H1 (cell line): ENCODE measurements at regions not wholly inside any gene's neighbourhood (a gene's known extent, or its start where the extent isn't known, plus 50 kb on each side); places are given as distances from the start of the nearest gene placed in this dataset.

Source experiments
- CTCF ChIA-PET: fragments of 300-600 bp; sonication (Branson Sonifier 250); formaldehyde crosslinking; loops from one replicate; lab custom pipeline; 2021; ENCODE audit not compliant: partially characterized antibody; lab: Charles Lee
- POLR2A ChIA-PET: fragments of 300-600 bp; sonication (Branson Sonifier 250); formaldehyde crosslinking; loops from one replicate; lab custom pipeline; 2021; ENCODE audit warnings: inconsistent platforms; ENCODE audit not compliant: partially characterized antibody; lab: Charles Lee
- DNase-seq, 2 experiments: peaks; one replicate each; pipeline versions ENCODE4 v3.0.0 to v3.0.0-alpha.2; 2010 to 2022; ENCODE audit warnings: low spot score in 2 of 2, low read depth in 1 of 2, mixed read lengths in 1 of 2
- FAIRE-seq: peaks from 2 replicates; lab custom pipeline; 2011; peaks lifted over from hg19 to GRCh38; lab: Jason Lieb, UNC
- H2AFZ ChIP-seq: 2 replicates; pipeline ENCODE4 v1.8.1; 2012; ENCODE audit warnings: low read length, inconsistent platforms
- H2AK5ac ChIP-seq: 2 replicates; pipeline ENCODE4 v1.6.1; 2013; ENCODE audit warnings: low read depth, low read length
- H2BK120ac ChIP-seq: replicated peaks from 2 replicates; pipeline ENCODE3; 2013; ENCODE audit warnings: low read depth, low read length, inconsistent platforms
- H2BK12ac ChIP-seq: 2 replicates; pipeline ENCODE4 v1.6.1; 2013; ENCODE audit warnings: low read depth, low read length
- H2BK15ac ChIP-seq: 2 replicates; pipeline ENCODE4 v1.6.1; 2013; ENCODE audit warnings: low read length
- H2BK20ac ChIP-seq: 2 replicates; pipeline ENCODE4 v1.6.1; 2013; ENCODE audit warnings: low read length
- H2BK5ac ChIP-seq: 2 replicates; pipeline ENCODE4 v1.6.1; 2013; ENCODE audit warnings: low read depth, low read length
- H3K14ac ChIP-seq: 2 replicates; pipeline ENCODE4 v1.6.1; 2013; ENCODE audit warnings: inconsistent platforms; ENCODE audit not compliant: insufficient read length
- H3K18ac ChIP-seq: 2 replicates; pipeline ENCODE4 v1.6.1; 2013; ENCODE audit warnings: low read length; ENCODE audit errors: extremely low read depth
- H3K23ac ChIP-seq: 2 replicates; pipeline ENCODE4 v1.6.1; 2013; ENCODE audit warnings: inconsistent platforms; ENCODE audit not compliant: insufficient read length
- H3K23me2 ChIP-seq: 2 replicates; pipeline ENCODE4 v1.6.1; 2013; ENCODE audit warnings: low read depth, low read length
- H3K27ac ChIP-seq: 2 replicates; pipeline ENCODE4 v1.6.1; 2011; ENCODE audit warnings: low read depth, low read length, inconsistent platforms
- H3K27me3 ChIP-seq, 4 experiments: replicated peaks in 1 of 4; 1 replicate in 1 of 4; 2 replicates in 3 of 4; pipeline versions ENCODE4 v1.6.1 to v1.8.1; 2011 to 2013; ENCODE audit warnings: low read length in 3 of 4, mild to moderate bottlenecking in 3 of 4, inconsistent platforms in 2 of 4, mixed read lengths in 2 of 4, moderate library complexity in 1 of 4; ENCODE audit not compliant: control insufficient read depth in 3 of 4, insufficient read depth in 3 of 4; ENCODE audit errors: extremely low read depth in 1 of 4
- H3K36me3 ChIP-seq, 4 experiments: 2 replicates each; pipeline versions ENCODE4 v1.6.1 to v1.8.1; 2011 to 2013; ENCODE audit warnings: mild to moderate bottlenecking in 4 of 4, low read length in 3 of 4, moderate library complexity in 2 of 4, control low read depth in 1 of 4, inconsistent platforms in 1 of 4; ENCODE audit not compliant: insufficient read depth in 4 of 4, control insufficient read depth in 2 of 4
- H3K4ac ChIP-seq: replicated peaks from 2 replicates; pipeline ENCODE3; 2013; ENCODE audit warnings: low read length, low read depth, mixed read lengths, inconsistent platforms; ENCODE audit not compliant: insufficient read length
- H3K4me1 ChIP-seq, 4 experiments: replicated peaks in 1 of 4; 1 replicate in 1 of 4; 2 replicates in 3 of 4; pipeline versions ENCODE4 v1.6.1 to v1.8.1; 2011 to 2013; ENCODE audit warnings: low read length in 3 of 4, inconsistent platforms in 2 of 4, mixed read lengths in 1 of 4; ENCODE audit not compliant: insufficient read depth in 4 of 4, control insufficient read depth in 3 of 4
- H3K4me2 ChIP-seq, 2 experiments: 2 replicates each; pipeline versions ENCODE4 v1.6.1 to v1.8.1; 2011 to 2013; ENCODE audit warnings: low read depth in 2 of 2, low read length in 2 of 2, control low read depth in 1 of 2, inconsistent platforms in 1 of 2, mild to moderate bottlenecking in 1 of 2; ENCODE audit not compliant: insufficient read depth in 1 of 2
- H3K4me3 ChIP-seq, 4 experiments: fragments of 200-600, 300-600 bp in 1 of 4; sonication (generic), shearing (Covaris generic), sonication (Bioruptor Twin) in 1 of 4; 2 replicates each; pipeline versions ENCODE4 v1.5.1 to v1.8.1; 2011 to 2016; ENCODE audit warnings: low read length in 4 of 4, low read depth in 3 of 4, control low read depth in 2 of 4, inconsistent platforms in 2 of 4, mild to moderate bottlenecking in 2 of 4, mixed read lengths in 1 of 4, moderate library complexity in 1 of 4; ENCODE audit not compliant: insufficient read depth in 2 of 4; ENCODE audit errors: extremely low read depth in 1 of 4
- H3K56ac ChIP-seq: replicated peaks from 2 replicates; pipeline ENCODE3; 2013; ENCODE audit warnings: low read depth, mild to moderate bottlenecking, mixed read lengths, low read length, inconsistent platforms; ENCODE audit not compliant: insufficient read length
- H3K79me1 ChIP-seq: 2 replicates; pipeline ENCODE4 v1.6.1; 2013; ENCODE audit warnings: low read depth, low read length, control low read depth
- H3K79me2 ChIP-seq, 2 experiments: 2 replicates each; pipeline versions ENCODE4 v1.6.1 to v1.8.1; 2012 to 2013; ENCODE audit warnings: low read length in 2 of 2, mild to moderate bottlenecking in 2 of 2, inconsistent platforms in 1 of 2; ENCODE audit not compliant: insufficient read depth in 2 of 2, control insufficient read depth in 1 of 2
- H3K9ac ChIP-seq, 4 experiments: replicated peaks in 1 of 4; 1 replicate in 1 of 4; 2 replicates in 3 of 4; pipeline versions ENCODE4 v1.6.1 to v1.8.1; 2011 to 2013; ENCODE audit warnings: low read depth in 3 of 4, low read length in 3 of 4, control low read depth in 2 of 4, mild to moderate bottlenecking in 2 of 4, moderate library complexity in 2 of 4, inconsistent platforms in 1 of 4; ENCODE audit errors: extremely low read depth in 1 of 4
- H3K9me3 ChIP-seq, 2 experiments: 2 replicates each; pipeline versions ENCODE4 v1.6.1 to v1.8.1; 2012 to 2013; ENCODE audit warnings: mild to moderate bottlenecking in 2 of 2, moderate library complexity in 2 of 2, control low read depth in 1 of 2, inconsistent platforms in 1 of 2, low read depth in 1 of 2, low read length in 1 of 2, mixed read lengths in 1 of 2; ENCODE audit not compliant: insufficient read depth in 2 of 2
- H4K20me1 ChIP-seq, 2 experiments: replicated peaks in 1 of 2; 2 replicates each; pipeline versions ENCODE3 to v1.8.1; 2011 to 2013; ENCODE audit warnings: inconsistent platforms in 2 of 2, low read length in 2 of 2, mild to moderate bottlenecking in 1 of 2; ENCODE audit not compliant: insufficient read depth in 2 of 2, control insufficient read depth in 1 of 2
- H4K5ac ChIP-seq: 2 replicates; pipeline ENCODE4 v1.6.1; 2013; ENCODE audit warnings: low read length, low read depth, mixed read lengths, inconsistent platforms; ENCODE audit not compliant: insufficient read length
- H4K8ac ChIP-seq: 2 replicates; pipeline ENCODE4 v1.8.0; 2013; ENCODE audit warnings: mild to moderate bottlenecking, moderate library complexity, low read length, inconsistent platforms; ENCODE audit not compliant: insufficient read depth; ENCODE audit errors: extremely low read depth
- H4K91ac ChIP-seq: replicated peaks from 2 replicates; pipeline ENCODE3; 2013; ENCODE audit warnings: low read length, mixed read lengths, inconsistent platforms; ENCODE audit not compliant: insufficient read length
- ATF3 ChIP-seq: IDR thresholded peaks from 2 replicates; pipeline ENCODE4 v1.6.1; 2011; ENCODE audit warnings: low read depth, mild to moderate bottlenecking, low read length; ENCODE audit not compliant: insufficient read depth
- CTCF ChIP-seq, 3 experiments: IDR thresholded peaks; 1 replicate in 2 of 3; 2 replicates in 1 of 3; pipeline versions ENCODE4 v1.5.1 to v1.6.1; 2011; ENCODE audit warnings: low read length in 3 of 3, mild to moderate bottlenecking in 3 of 3, inconsistent platforms in 2 of 3, low read depth in 1 of 3, moderate library complexity in 1 of 3; ENCODE audit not compliant: insufficient read depth in 1 of 3; ENCODE audit errors: control extremely low read depth in 1 of 3
- EGR1 ChIP-seq: IDR thresholded peaks from 2 replicates; pipeline ENCODE4 v1.6.1; 2011; ENCODE audit warnings: low read depth, low read length, borderline replicate concordance
- JUN ChIP-seq: IDR thresholded peaks from 2 replicates; pipeline ENCODE4 v1.6.1; 2011; ENCODE audit warnings: low read depth, mild to moderate bottlenecking, improper control_type of control experiment, low read length
- NRF1 ChIP-seq: IDR thresholded peaks from 2 replicates; pipeline ENCODE4 v1.6.1; 2011; ENCODE audit warnings: mild to moderate bottlenecking, low read depth, low read length, improper control_type of control experiment
- RFX5 ChIP-seq: IDR thresholded peaks from 2 replicates; pipeline ENCODE4 v1.6.1; 2011; ENCODE audit warnings: low read depth, low read length, improper control_type of control experiment, borderline replicate concordance
- RNF2 ChIP-seq: fragments of 200-900, 300-1000 bp; sonication (generic); IDR thresholded peaks from 2 replicates; pipeline ENCODE4 v1.7.1; 2016; ENCODE audit warnings: borderline replicate concordance, low read depth, mild to moderate bottlenecking, antibody characterized with exemption, low read length; ENCODE audit not compliant: poor library complexity, severe bottlenecking; ENCODE audit errors: missing control alignments
- SAP30 ChIP-seq: fragments of 300-600 bp; sonication (generic); IDR thresholded peaks from 2 replicates; pipeline ENCODE4 v1.7.1; 2012; ENCODE audit warnings: low read length, moderate library complexity, mild to moderate bottlenecking, inconsistent platforms; ENCODE audit not compliant: insufficient read depth, insufficient replicate concordance
- SP2 ChIP-seq: IDR thresholded peaks from 2 replicates; pipeline ENCODE4 v1.6.1; 2012; ENCODE audit warnings: mild to moderate bottlenecking, low read length, inconsistent platforms
- TCF12 ChIP-seq: IDR thresholded peaks from 2 replicates; pipeline ENCODE4 v1.6.1; 2011; ENCODE audit warnings: low read depth, mild to moderate bottlenecking, low read length
- WGBS, 2 experiments: shearing (Covaris generic) in 1 of 2; methylation state at CpG; one replicate each; pipeline versions ENCODE4 v1.1.6 to v1.1.7; 2013 to 2015; ENCODE audit warnings: low lambda C conversion rate in 2 of 2, mixed read lengths in 2 of 2, inconsistent platforms in 1 of 2, low coverage in 1 of 2, missing lambda C conversion rate in 1 of 2; ENCODE audit not compliant: insufficient replicate concordance in 2 of 2, insufficient coverage in 1 of 2, insufficient read length in 1 of 2; ENCODE audit errors: extremely low coverage in 1 of 2, missing lambda C conversion rate in 1 of 2; 5-methylcytosine and 5-hydroxymethylcytosine counted together

GRCh38 chr5:73266176-73266738, 93.3 kb downstream of the TMEM174 start:
- H2AFZ ChIP-seq: no peak overlapping the region
- peak overlapping the region in 1 of 2 experiments; percentile 78; a peak in 1 of 4 replicates for H3K4me2 ChIP-seq
- FAIRE-seq: no peak
- H3K4me1 ChIP-seq: peaks cover 0 to 9% (median 3%) of the 10 kb centered on the region in 4 experiments; a peak in 3 of 7 replicates
- no peak overlapping the region for H2BK12ac ChIP-seq
- no peaks in the 10 kb centered on the region for H4K20me1 ChIP-seq
- no peaks in the 10 kb centered on the region for H3K79me1 ChIP-seq
- no peak overlapping the region for H3K56ac ChIP-seq
- H2BK120ac ChIP-seq: no peak overlapping the region
- no peak overlapping the region for H4K5ac ChIP-seq
- CTCF ChIA-PET: interaction anchor here (0.9 to 1.2 kb wide), 2 partner anchors 12 to 32 kb away, joined by 3 read pairs; no protein-coding TSS in a partner anchor
- H3K4ac ChIP-seq: no peak overlapping the region
- H2AK5ac ChIP-seq: no peak overlapping the region
- H3K36me3 ChIP-seq: no peaks in the 10 kb centered on the region
- DNase-seq: no peak
- H3K9ac ChIP-seq: no peak overlapping the region
- H4K8ac ChIP-seq: peak overlapping the region; percentile 20; the same call in 1 of the 2 replicates
- WGBS, 2 experiments: 87% methylated on average over 5 of the region's 5 CpGs; no CpG with 5 or more reads in 1 of the 2 experiments
- no peak overlapping the region for H3K4me3 ChIP-seq
- no peaks in the 10 kb centered on the region for H3K23me2 ChIP-seq
- peaks cover 0 to 3% (median under 1%) of the 10 kb centered on the region in 4 experiments; a peak in 4 of 7 replicates for H3K27me3 ChIP-seq
- no peak overlapping the region for H3K23ac ChIP-seq
- H2BK5ac ChIP-seq: no peak overlapping the region
- H3K79me2 ChIP-seq: no peaks in the 10 kb centered on the region
- no peak overlapping the region for H3K27ac ChIP-seq
- no peak overlapping the region for H2BK20ac ChIP-seq
- H3K18ac ChIP-seq: no peak overlapping the region
- no peak overlapping the region for H4K91ac ChIP-seq
- no peak overlapping the region for H3K14ac ChIP-seq
- POLR2A ChIA-PET: no interaction called here
- H3K9me3 ChIP-seq: no peaks in the 10 kb centered on the region
- no peak overlapping the region for H2BK15ac ChIP-seq
- TF ChIP-seq SAP30 (no peak), ATF3 (no peak), RFX5 (no peak), EGR1 (no peak), RNF2 (no peak), SP2 (no peak), TCF12 (no peak), JUN (no peak), NRF1 (no peak), CTCF (IDR thresholded peaks at IDR 0.05; ENCODE audit: control extremely low read depth in 1 of 3, insufficient read depth in 1 of 3, low read depth in 1 of 3, low read length in 3 of 3) (no peak)
